ENCODE measurements at regions not wholly inside any gene's neighbourhood (a gene's known extent, or its start where the extent isn't known, plus 50 kb on each side); places are given as distances from the start of the nearest gene placed in this dataset.

GRCh38 chr10:111765216-111765615 lies 418.3 kb downstream of the GPAM start:
- H3K36me3 ChIP-seq (ENCODE audit: low read depth), result no peaks in the 10 kb centered on the region
- intact Hi-C loops (cut with DNase I, micrococcal nuclease), result no loop called here
- no peak overlapping the region for H3K4me3 ChIP-seq
- no peaks in the 10 kb centered on the region for H3K4me1 ChIP-seq (ENCODE audit: low read depth)
- TF ChIP-seq CTCF (IDR thresholded peaks at IDR 0.05), result no peak
- ATAC-seq (no peak), DNase-seq (no peak)
- H3K9me3 ChIP-seq, result no peaks in the 10 kb centered on the region

- Histone ChIP-seq H3K36me3 (ENCODE audit: low read depth) (no peaks in the 10 kb centered on the region), H3K4me1 (ENCODE audit: low read depth) (no peaks in the 10 kb centered on the region), H3K4me3 (no peak overlapping the region), H3K9me3 (no peaks in the 10 kb centered on the region)
- intact Hi-C loops (cut with DNase I, micrococcal nuclease), result no loop called here
- ATAC-seq (no peak), DNase-seq (no peak)
- no peak for TF ChIP-seq CTCF (IDR thresholded peaks at IDR 0.05)
Observed at GRCh38 chr10:111766464-111766863, 417.1 kb downstream of the GPAM start.

GRCh38 chr10:111767661-111768060 lies 415.9 kb downstream of the GPAM start:
- no peak for DNase-seq
- no peak for TF ChIP-seq CTCF (IDR thresholded peaks at IDR 0.05)
- intact Hi-C loops (cut with DNase I, micrococcal nuclease), result no loop called here
- no peak for ATAC-seq
- Histone ChIP-seq H3K36me3 (ENCODE audit: low read depth) (no peaks in the 10 kb centered on the region), H3K4me1 (ENCODE audit: low read depth) (no peaks in the 10 kb centered on the region), H3K4me3 (no peak overlapping the region), H3K9me3 (no peaks in the 10 kb centered on the region)

- Histone ChIP-seq H3K4me3 (no peak overlapping the region), H3K4me1 (ENCODE audit: low read depth) (no peaks in the 10 kb centered on the region), H3K36me3 (ENCODE audit: low read depth) (no peaks in the 10 kb centered on the region), H3K9me3 (no peaks in the 10 kb centered on the region)
- intact Hi-C loops (cut with DNase I, micrococcal nuclease), result no loop called here
- no peak for TF ChIP-seq CTCF (IDR thresholded peaks at IDR 0.05)
- DNase-seq (no peak), ATAC-seq (no peak)
Observed at GRCh38 chr10:111773950-111774349, 409.6 kb downstream of the GPAM start.

- Histone ChIP-seq H3K4me1 (ENCODE audit: low read depth) (no peaks in the 10 kb centered on the region), H3K9me3 (no peaks in the 10 kb centered on the region), H3K4me3 (no peak overlapping the region), H3K36me3 (ENCODE audit: low read depth) (no peaks in the 10 kb centered on the region)
- DNase-seq, result no peak
- ATAC-seq, result no peak
- intact Hi-C loops (cut with DNase I, micrococcal nuclease), result no loop called here
- TF ChIP-seq CTCF (IDR thresholded peaks at IDR 0.05), result no peak
Observed at GRCh38 chr10:111774486-111774885, 409.1 kb downstream of the GPAM start.

GRCh38 chr10:111784436-111784835 lies 399.1 kb downstream of the GPAM start:
- H3K36me3 ChIP-seq (ENCODE audit: low read depth), result no peaks in the 10 kb centered on the region
- no peak overlapping the region for H3K4me3 ChIP-seq
- intact Hi-C loops (cut with DNase I, micrococcal nuclease), result no loop called here
- ATAC-seq (no peak), DNase-seq (no peak)
- no peak for TF ChIP-seq CTCF (IDR thresholded peaks at IDR 0.05)
- H3K9me3 ChIP-seq, result no peaks in the 10 kb centered on the region
- H3K4me1 ChIP-seq (ENCODE audit: low read depth), result no peaks in the 10 kb centered on the region

Measured in mucosa of descending colon (tissue), 3 donors.